Small intestine (tissue), 7 donors: ENCODE measurements at regions not wholly inside any gene's neighbourhood (a gene's known extent, or its start where the extent isn't known, plus 50 kb on each side); places are given as distances from the start of the nearest gene placed in this dataset.

Source experiments
- DNase-seq, 2 donors: peaks; one replicate each; pipeline versions ENCODE4 v3.0.0 to v3.0.0-alpha.2; 2013
- FAIRE-seq: peaks from 2 replicates; lab custom pipeline; 2012; peaks lifted over from hg19 to GRCh38; lab: Jason Lieb, UNC
- H3K27ac ChIP-seq, 3 donors: one replicate each; pipeline ENCODE4 v1.5.1; 2013; ENCODE audit warnings: low read length in 2 of 3, mild to moderate bottlenecking in 2 of 3, control low read depth in 1 of 3, inconsistent platforms in 1 of 3, low read depth in 1 of 3, moderate library complexity in 1 of 3
- H3K27me3 ChIP-seq, 3 donors: one replicate each; pipeline ENCODE4 v1.6.1; 2013; ENCODE audit warnings: low read length in 3 of 3, inconsistent platforms in 1 of 3; ENCODE audit not compliant: control insufficient read depth in 3 of 3, insufficient read depth in 3 of 3
- H3K36me3 ChIP-seq, 3 donors: one replicate each; pipeline ENCODE4 v1.6.1; 2013; ENCODE audit warnings: low read length in 3 of 3, inconsistent platforms in 1 of 3, low read depth in 1 of 3, mild to moderate bottlenecking in 1 of 3, moderate library complexity in 1 of 3; ENCODE audit not compliant: control insufficient read depth in 3 of 3, insufficient read depth in 2 of 3
- H3K4me1 ChIP-seq, 3 donors: one replicate each; pipeline ENCODE4 v1.6.1; 2013; ENCODE audit warnings: low read length in 2 of 3, inconsistent platforms in 1 of 3, low read depth in 1 of 3, mild to moderate bottlenecking in 1 of 3, moderate library complexity in 1 of 3; ENCODE audit not compliant: control insufficient read depth in 3 of 3, insufficient read depth in 2 of 3
- H3K4me3 ChIP-seq, 3 donors: one replicate each; pipeline ENCODE4 v1.5.1; 2013; ENCODE audit warnings: low read length in 3 of 3, control low read depth in 1 of 3, inconsistent platforms in 1 of 3, low read depth in 1 of 3, mild to moderate bottlenecking in 1 of 3, moderate library complexity in 1 of 3
- H3K9me3 ChIP-seq, 2 donors: one replicate each; pipeline ENCODE4 v1.6.1; 2013; ENCODE audit warnings: low read depth in 1 of 2, low read length in 1 of 2; ENCODE audit not compliant: control insufficient read depth in 2 of 2, insufficient read depth in 1 of 2
- WGBS, 3 donors: extraction: QIAGEN DNeasy Blood & Tissue Kit; methylation state at CpG; one replicate each; pipeline ENCODE4 v1.1.7; 2013; 5-methylcytosine and 5-hydroxymethylcytosine counted together
- donor health status: healthy with polysubstance abuse.
- donor health status: control.
- donor health status: control.
- donor health status: Bipolar disorder and iron deficiency.
- donor health status: healthy.

DNA sequence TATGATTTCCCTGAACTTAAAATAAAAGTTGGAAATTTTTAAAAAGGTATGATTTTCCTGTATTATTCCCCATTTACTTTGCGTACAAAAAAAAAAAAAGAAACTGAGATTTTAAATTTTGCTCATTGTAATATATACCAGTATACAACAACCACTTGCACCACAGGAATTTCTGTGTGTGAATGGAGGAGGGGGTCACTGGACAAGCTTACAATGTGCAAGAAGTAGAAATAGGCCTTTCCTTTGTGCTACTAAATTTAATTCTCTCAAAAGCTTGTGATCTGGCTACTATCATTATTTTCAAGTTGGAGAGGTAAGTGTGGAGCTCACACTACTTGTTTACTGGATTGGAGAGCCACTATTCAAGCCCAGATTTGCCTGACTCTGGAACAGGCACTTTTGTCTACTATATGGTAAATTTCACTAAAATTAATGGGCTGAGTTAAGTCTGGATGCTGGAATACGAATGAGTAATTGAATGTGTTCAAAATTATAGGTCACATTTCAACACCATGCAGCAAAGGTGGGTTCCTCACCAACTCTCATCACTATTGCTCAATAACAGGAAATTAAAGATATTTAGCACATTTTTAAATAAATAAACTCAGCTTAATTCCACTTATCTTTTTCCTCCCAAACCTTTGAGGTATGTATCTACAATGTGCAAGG lies 148.0 kb upstream of the MBNL1 start:
- no peaks in the 10 kb centered on the region for H3K9me3 ChIP-seq
- WGBS, 3 donors = 96 to 99% (median 97%) methylated on average over 2 of the region's 2 CpGs
- FAIRE-seq (no peak), DNase-seq (no peak)
- no peaks in the 10 kb centered on the region for H3K36me3 ChIP-seq
- no peak overlapping the region for H3K27ac ChIP-seq
- no peak overlapping the region for H3K4me3 ChIP-seq
- H3K4me1 ChIP-seq = no peaks in the 10 kb centered on the region
- no peaks in the 10 kb centered on the region for H3K27me3 ChIP-seq

DNA sequence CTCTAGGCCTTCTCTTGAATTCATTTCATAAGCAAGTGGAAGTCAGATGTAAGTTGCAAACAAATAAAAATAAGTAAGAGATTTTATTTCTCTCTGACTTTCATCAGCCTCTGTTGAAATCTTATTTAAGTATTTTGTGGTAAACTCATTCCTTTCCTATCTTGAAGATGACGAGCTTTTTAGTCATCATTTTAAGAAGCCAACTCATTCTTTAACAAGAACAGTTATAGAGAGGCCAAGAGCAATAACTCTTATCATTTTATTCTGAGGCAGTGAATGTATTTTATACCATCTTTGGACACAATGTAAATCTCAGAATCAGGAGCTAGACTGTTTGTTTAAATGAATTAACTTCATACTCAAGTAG lies 147.5 kb upstream of the MBNL1 start:
- 60 to 73% (median 63%) methylated on average over 1 of the region's 1 CpG for WGBS, 3 donors
- no peak for FAIRE-seq
- Histone ChIP-seq H3K9me3 (no peaks in the 10 kb centered on the region), H3K36me3 (no peaks in the 10 kb centered on the region), H3K27ac (no peak overlapping the region), H3K4me1 (no peaks in the 10 kb centered on the region), H3K4me3 (no peak overlapping the region), H3K27me3 (no peaks in the 10 kb centered on the region)
- no peak for DNase-seq

DNA sequence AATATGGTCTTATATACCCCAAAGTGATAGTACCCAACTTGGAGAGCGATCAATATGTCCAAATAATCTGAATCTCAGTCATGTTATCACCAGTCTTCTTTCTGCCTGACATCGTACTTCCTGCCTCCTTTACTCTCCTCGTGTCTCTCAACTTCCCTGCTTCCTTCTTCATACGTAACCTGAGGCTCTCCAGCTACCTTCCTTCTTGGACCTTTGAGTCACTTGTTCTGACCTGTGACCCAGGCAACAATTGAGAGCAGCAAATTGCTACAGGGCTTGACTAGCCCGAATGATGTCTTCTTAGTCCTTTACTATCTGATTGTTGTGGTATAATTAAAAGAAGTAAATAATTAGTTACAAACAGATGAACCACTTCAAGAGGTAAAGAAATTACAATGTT lies 145.9 kb upstream of the MBNL1 start:
- Histone ChIP-seq H3K36me3 (no peaks in the 10 kb centered on the region), H3K4me3 (no peak overlapping the region), H3K27ac (no peak overlapping the region), H3K4me1 (no peaks in the 10 kb centered on the region), H3K27me3 (no peaks in the 10 kb centered on the region), H3K9me3 (no peaks in the 10 kb centered on the region)
- 65 to 76% (median 66%) methylated on average over 5 of the region's 5 CpGs for WGBS, 3 donors
- DNase-seq (no peak), FAIRE-seq (no peak)

DNA sequence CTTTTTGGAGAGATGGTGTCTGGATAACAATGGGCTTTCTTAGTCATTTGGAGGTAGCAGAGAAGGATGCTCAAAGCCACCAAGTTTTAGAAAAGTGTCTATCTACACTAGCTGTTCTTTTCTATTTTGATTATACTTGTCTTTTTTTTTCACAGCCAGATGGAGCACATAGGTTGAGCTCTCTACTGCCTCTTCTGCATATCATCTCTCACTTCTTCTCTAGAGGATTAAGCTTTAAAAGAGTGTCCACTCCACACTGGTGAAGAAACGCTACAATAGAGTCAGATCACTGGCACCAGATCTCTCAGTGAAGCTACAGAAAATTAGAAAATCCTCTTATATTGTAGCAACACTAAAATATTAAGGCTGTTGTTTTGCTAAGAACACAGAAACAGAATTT lies 145.3 kb upstream of the MBNL1 start:
- Histone ChIP-seq H3K27me3 (no peaks in the 10 kb centered on the region), H3K9me3 (no peaks in the 10 kb centered on the region), H3K27ac (no peak overlapping the region), H3K4me1 (no peaks in the 10 kb centered on the region), H3K4me3 (no peak overlapping the region), H3K36me3 (no peaks in the 10 kb centered on the region)
- DNase-seq (no peak), FAIRE-seq (no peak)
- 95 to 97% (median 95%) methylated on average over 1 of the region's 1 CpG for WGBS, 3 donors

DNA sequence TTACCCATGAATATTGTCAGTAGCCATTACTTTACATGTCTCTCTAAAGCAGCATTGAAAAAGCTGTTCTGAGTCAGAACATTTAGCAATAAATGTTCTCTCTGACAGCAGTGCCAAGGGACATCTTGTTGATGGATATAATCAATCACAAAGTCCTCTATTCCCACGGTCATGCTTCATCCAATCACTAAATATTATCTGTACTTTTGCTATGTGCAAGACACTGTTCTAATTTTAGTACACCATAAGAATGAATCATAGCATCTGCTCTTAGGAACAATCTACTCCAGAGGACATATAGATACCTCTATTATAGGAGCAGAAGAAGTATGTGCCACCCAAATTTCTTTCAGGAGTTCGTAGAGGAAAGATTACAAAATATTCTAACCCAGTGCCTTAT lies 142.5 kb upstream of the MBNL1 start:
- no peaks in the 10 kb centered on the region for H3K36me3 ChIP-seq
- no peak for DNase-seq
- H3K4me1 ChIP-seq = no peaks in the 10 kb centered on the region
- no peak overlapping the region for H3K27ac ChIP-seq
- 63 to 82% (median 76%) methylated on average over 2 of the region's 2 CpGs for WGBS, 3 donors
- no peak overlapping the region for H3K4me3 ChIP-seq
- no peaks in the 10 kb centered on the region for H3K9me3 ChIP-seq
- H3K27me3 ChIP-seq = no peaks in the 10 kb centered on the region
- FAIRE-seq = no peak

DNA sequence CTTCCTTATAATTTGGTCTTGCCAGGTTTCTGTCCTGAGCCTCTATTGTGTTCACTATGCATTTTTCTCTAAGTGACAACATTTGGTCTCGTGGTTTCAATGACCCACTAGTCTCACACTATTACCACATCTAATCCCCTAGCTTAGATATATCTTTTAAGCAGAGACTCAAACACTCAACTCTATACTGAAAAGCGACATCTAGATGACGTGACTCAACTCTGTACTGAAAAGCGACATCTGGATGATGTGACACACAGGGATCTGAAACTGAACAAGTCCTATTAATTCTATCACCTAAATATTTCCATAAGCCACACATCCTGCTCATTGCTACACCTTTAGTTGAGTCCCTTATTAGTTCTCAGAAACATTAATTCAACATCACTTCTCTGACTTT lies 141.7 kb upstream of the MBNL1 start:
- Histone ChIP-seq H3K4me1 (no peaks in the 10 kb centered on the region), H3K4me3 (no peak overlapping the region), H3K36me3 (no peaks in the 10 kb centered on the region), H3K27me3 (no peaks in the 10 kb centered on the region), H3K27ac (no peak overlapping the region), H3K9me3 (no peaks in the 10 kb centered on the region)
- FAIRE-seq = no peak
- no peak for DNase-seq
- 67 to 89% (median 78%) methylated on average over 4 of the region's 4 CpGs for WGBS, 3 donors

DNA sequence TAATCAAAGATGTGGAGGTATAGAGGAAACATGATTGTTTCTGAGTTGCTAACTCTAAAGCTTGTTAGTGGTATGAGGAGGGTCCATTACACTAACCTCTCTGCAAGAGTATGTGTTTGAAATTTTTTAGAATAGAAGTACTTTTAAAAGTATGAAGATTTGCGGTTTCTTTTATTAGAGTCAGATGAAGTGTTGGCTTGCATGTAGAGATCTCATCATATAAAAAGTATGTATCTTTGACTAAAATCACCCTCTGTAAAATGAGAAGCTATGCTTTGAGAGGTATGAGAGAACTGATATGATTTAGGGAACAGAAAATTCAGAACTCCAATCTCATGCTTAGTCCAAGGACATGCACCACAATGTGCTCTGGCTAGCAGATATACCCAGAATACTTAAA lies 140.4 kb upstream of the MBNL1 start:
- Histone ChIP-seq H3K27me3 (no peaks in the 10 kb centered on the region), H3K4me1 (no peaks in the 10 kb centered on the region), H3K36me3 (no peaks in the 10 kb centered on the region), H3K9me3 (no peaks in the 10 kb centered on the region), H3K4me3 (no peak overlapping the region), H3K27ac (no peak overlapping the region)
- FAIRE-seq (no peak), DNase-seq (no peak)
- 26 to 81% (median 54%) methylated on average over 1 of the region's 1 CpG for WGBS, 3 donors

DNA sequence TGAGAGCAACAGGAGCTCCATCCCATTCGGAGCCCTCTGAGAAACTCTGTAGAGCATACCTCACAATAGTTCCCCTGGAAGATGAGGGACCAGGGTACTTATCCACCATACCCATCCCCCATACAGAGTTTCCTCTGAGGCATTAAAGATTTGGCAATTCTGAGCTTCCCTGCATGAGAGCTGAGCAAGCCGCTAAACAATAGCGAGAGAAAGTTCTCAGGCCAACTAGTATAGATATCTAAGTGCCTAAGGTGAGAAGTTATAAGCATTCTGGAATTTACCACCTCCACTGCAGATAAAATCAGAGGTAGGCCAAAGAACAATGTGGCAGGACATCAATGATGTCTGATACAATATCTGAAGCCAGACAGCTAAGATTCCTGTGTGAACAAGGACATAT lies 129.1 kb upstream of the MBNL1 start:
- Histone ChIP-seq H3K4me3 (no peak overlapping the region), H3K27me3 (no peaks in the 10 kb centered on the region), H3K4me1 (no peaks in the 10 kb centered on the region), H3K27ac (no peak overlapping the region), H3K36me3 (no peaks in the 10 kb centered on the region), H3K9me3 (peaks cover 0 to 7% of the 10 kb centered on the region in 2 donors)
- DNase-seq (peak in 1 of 2 donors; percentile 4), FAIRE-seq (no peak)
- WGBS, 3 donors = 68 to 80% (median 76%) methylated on average over 3 of the region's 3 CpGs

DNA sequence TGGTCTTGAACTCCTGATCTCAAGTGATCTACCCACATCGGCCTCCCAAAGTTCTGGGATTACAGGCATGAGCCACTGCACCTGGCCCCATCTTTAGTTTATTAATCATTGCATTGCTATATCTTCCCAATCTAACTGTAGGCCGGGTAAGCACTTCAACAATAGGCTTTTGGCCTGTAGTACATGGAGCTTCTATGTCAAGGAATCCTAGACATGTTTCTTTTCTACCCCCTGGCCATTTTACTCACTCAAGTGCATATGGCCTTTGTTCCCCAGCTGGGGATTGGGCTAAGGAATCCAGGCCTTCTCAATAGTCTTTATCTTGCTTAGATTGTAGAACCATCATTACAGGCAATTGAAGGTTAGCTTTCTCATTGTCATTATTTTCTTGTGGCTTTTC lies 122.3 kb upstream of the MBNL1 start:
- DNase-seq (no peak), FAIRE-seq (no peak)
- Histone ChIP-seq H3K36me3 (no peaks in the 10 kb centered on the region), H3K9me3 (no peaks in the 10 kb centered on the region), H3K27ac (no peak overlapping the region), H3K4me3 (no peak overlapping the region), H3K4me1 (peaks cover 0 to 1% (median 0%) of the 10 kb centered on the region in 3 donors), H3K27me3 (no peaks in the 10 kb centered on the region)
- 88 to 96% (median 95%) methylated on average over 2 of the region's 2 CpGs for WGBS, 3 donors
